ENCODE measurements at regions not wholly inside any gene's neighbourhood (a gene's known extent, or its start where the extent isn't known, plus 50 kb on each side); places are given as distances from the start of the nearest gene placed in this dataset.
"Not testable (repeated sequence)": the region's sequence is repeated elsewhere in the genome, so short reads cannot be mapped to it uniquely, and the experiment has no call there.

DNA sequence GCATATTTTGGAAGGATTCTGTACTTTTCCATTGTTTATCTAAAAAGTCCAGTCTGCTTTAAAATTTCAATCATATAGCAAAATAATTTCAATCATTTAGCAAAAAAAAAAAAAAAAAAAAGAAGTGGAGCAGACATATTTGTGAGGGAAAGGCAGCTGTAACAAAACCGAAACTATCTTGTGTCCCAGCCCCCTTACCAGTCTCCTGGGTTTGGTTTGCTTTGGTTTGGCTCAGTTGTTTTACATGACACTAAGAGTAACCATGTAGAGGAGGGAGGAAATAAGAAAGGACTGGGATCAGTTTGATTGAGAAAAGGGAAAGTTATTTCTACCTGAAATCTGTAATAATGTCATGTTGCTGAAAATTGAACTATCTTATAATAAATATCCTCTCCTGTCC is 158.8 kb upstream of the GADL1 start:
- DNase-seq, result no peak

- no peak for DNase-seq
Observed at GRCh38 chr3:31054032-31054431, 159.6 kb upstream of the GADL1 start.

DNA sequence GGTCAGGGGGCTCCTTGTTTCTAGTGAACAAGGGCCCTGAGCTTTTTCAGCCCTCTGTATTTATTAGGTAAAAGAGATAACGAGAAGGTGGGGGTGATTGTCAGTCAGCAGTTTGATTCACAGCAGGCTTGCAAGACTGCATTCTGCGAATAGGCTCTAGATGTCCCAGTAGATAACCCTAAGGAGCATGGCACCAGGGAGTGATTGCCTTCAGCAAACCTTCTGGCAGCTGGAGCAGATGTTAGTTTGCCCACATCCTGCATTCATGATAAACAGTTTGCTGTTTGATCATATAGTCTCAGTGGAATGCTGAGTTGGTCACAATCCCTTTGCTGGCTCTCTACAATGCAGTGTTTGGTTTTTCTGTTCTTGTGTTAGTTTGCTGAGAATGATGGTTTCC is 161.3 kb upstream of the GADL1 start:
- no peak for DNase-seq

GRCh38 chr3:31057891-31058290 is 163.4 kb upstream of the GADL1 start:
- DNase-seq, result no peak

DNA sequence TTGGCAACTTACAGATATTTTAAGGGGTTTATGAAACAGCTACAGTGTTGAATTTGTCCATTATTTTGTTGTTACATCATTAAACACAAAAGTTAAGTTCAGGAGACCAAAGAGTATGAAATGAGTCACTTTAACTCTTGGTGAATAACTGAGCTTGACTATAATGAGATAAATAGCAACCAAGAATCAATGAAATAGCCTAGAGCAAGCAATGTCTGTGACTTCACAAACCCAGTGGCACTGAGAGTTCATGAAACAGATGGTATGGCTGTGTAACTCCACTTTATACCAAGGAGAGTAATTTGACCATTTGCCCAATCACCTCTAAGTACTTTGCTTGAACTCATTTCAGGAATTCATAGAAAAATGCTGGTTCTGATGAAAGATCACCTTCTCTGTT is 169.6 kb upstream of the GADL1 start:
- peak; percentile 51 to 74 for DNase-seq

GRCh38 chr3:31065765-31066164 is 171.3 kb upstream of the GADL1 start:
- DNase-seq, result peak; percentile 85 to 87

DNA sequence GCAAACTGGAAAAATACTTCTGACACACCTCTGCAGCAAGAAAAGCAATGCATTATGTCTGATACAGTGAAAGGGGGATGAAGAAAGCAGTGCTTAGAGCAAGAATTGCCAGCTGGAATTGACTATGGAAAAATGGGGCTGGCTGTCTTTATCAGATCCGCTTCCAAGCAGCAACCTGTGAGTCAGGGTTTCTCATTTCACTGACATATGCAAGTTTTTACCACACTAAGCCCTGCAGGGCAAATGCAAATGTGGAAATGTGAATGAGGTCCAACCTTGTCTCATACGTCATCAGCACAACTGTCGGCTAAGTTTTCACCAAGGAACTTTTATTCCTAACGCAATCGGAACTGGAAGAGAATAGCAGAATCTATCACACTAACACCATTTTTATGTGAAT is 172.5 kb upstream of the GADL1 start:
- peak; percentile 12 to 81 for DNase-seq

DNA sequence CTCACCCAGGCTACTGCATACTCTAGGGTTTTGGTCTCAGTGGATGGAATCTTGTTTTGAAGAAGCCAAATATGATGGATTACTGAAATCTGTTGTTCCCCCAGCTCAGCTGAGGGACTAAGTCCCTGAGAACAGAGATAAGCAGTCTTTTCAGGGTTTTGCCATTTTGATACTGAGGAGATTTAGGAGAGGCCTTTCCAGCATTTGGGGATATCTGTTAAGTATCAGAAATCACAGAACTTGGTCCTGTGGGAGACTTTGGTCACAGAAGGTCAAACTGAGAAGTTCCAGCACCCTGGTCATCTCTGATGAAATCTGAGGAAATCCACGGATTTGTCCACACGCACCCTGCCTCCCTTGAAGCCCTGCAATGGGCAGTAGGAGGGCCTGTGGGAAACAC is 181.0 kb upstream of the GADL1 start:
- DNase-seq, result no peak

DNA sequence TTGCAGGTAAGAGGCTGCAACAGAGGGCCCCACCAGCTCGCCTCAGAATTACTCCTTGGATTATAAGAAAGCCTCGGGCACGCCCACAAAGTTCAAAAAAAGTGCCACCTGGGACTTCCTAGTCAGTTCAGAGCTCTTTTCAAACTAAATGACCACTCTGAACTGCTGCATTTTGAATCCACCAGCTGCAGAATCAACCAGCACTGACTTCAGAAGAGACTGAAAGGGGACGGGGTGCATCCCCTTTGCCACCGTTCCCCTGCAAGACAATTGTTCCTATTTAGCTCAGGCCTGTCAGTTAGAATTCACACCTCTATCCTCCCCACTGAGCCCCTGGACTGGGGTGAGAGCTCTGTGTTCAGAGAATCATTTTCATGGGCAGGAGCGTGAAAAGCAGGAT is 181.4 kb upstream of the GADL1 start:
- no peak for DNase-seq

GRCh38 chr3:31077021-31077601 is 182.7 kb upstream of the GADL1 start:
- no peak for DNase-seq

DNA sequence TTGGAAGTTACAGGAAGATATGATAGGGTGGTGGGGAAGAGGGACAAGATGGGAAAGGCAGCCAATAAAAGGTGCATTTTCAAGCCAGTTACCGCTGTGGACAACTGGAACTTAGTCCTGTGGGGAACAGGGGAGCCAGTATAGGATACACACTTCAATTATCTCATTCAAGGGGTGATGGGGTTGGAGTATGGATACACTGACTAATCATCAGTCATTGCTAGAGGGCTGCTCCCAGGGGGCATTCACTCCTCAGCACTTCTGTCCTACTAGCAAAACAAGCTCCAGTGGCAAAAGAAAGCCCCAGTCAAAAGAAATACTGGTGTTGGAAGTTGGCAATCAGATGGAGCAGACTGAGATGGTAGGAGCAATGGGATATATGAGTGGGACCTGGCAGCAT is 183.4 kb upstream of the GADL1 start:
- no peak for DNase-seq

DNA sequence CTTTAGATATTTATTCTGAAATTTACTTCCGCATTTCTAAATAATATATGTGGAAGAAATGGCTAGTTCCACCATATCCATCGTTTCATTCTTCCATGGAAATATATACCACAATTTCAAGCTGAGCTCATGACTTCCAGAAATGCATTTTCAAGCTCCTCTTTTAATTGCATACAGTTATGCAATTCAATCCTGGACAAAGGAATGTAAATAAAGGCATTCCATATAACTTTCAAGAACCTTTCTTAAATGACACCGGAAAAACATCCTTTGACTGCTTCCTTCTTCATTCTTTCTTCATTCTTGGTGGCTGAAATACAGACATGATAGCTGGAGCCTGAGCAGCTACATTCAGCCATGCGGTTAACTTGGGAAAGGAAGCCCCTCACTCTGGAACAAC is 185.2 kb upstream of the GADL1 start:
- no peak for DNase-seq

DNA sequence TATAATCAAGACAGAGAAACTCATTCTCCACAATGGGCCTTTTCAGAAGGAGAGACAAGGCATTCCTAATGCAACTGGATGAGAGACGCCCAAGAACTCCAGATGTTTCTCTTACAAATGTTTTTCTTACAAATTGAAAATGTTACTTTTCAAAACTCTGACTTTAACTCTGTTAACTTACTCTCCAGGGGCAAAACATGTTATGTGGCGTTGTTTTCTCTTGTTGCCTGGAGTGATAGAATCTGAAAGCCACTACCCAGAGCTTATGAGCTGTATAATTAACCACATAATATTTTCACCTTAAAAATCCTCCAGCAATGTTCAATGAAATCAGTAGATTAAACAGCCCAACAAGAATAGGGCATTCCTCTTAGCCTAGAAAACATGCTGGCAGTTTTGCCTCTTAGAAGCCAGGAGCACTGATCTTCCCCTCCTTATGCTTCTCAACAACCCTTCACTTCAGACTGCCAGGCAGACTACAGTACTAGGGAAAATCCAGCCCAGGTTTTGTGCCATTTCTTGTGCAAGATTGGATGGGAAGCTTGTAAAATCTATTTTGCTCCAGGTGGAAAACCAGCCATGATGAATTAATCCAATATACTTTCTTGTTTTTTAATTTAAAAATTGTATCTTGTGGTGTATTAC is 186.7 kb upstream of the GADL1 start:
- DNase-seq, result no peak

DNA sequence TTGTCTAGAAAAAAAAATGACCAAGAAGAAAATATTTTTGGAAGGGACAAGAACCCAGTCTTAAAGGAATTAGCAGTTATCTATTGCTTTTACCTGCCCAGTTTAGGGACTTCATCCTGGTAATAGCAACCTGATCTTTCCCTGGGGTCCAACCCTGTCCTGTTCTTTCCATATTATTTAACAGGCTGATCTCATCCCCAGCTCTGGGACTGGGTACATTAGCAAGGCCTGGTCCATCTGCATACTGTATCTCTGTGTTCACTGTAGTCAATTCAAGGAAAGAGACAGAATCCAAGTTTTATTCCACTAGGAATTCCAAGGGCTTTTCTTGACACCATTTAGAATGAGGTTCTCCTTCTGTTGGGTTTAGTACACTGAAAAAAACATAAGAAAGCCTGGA is 191.7 kb upstream of the GADL1 start:
- no peak for DNase-seq

DNA sequence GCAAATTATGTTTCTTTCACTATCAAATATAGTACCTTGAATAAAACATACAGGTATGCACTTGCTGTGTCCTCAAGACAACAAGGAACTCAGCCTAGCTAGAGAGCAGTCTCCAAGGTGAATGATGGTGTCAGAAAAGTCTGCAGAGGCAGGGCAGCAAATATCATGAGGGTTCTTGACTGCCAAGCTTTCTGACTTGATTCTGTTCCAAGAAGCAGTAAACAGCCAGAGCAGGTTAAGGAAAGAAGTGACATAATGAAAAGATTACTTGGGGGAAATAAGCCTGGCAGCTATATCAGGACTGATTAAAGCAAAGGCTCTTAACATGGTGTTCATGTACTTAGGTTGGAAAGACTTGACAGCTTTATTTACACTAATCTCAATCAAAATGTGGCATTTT is 192.2 kb upstream of the GADL1 start:
- peak; percentile 20 to 81 for DNase-seq

GRCh38 chr3:31091748-31092147 is 197.3 kb upstream of the GADL1 start:
- DNase-seq, result no peak

DNA sequence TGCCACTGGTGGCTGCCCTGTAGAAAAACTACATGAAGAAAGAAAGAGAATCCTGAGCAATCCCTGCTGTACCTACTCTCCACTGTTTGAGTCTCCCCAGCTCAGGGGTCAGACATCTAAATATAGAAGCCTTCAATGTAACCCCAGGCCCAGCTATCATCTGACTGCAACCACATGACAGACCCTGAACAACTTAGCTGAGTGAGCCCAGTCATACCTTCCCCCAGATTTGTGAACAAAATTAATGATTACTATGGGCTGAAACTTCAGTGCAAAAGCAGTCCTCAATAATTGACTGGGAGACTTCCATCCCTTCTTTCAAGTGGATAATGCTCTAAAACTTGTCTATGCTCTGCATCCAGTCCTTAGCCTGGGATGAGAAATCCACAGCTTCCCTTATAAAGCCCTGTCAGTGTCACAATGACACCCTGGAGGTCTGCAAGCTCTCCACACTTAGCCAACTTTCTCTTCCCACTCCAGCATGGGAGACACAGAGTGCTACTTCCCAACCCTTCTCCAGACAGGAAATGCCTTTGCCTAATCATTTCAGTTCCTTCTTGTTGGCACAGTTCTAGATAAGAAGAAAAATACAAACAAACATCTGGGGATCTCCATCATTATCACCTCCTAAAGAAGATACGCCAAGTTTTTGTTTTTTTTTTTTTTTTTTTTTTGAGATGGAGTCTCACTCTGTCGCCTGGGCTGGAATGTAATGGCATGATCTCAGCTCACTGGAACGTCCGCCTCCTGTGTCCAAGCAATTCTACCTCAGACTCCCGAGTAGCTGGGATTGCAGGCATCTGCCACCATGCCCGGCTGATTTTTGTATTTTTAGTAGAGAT is 198.5 kb upstream of the GADL1 start:
- no peak for DNase-seq

DNA sequence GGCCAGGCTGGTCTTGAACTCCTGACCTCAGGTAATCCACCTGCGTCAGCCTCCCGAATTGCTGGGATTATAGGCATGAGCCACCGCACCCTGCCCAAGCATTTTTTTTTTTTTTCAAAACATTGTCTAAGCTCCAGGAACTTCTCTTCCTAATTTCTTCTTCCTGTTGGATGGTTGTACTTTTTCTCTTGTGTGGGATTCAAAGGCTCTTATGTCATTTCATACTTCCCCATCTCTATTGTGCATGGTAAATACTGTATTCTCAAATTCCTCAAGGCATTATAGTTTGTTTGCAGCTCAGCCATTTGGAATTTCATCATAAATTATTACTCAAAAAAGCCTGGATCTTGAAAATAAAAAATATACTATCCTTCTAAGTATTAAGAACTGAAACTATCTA is 199.1 kb upstream of the GADL1 start:
- DNase-seq, result no peak

DNA sequence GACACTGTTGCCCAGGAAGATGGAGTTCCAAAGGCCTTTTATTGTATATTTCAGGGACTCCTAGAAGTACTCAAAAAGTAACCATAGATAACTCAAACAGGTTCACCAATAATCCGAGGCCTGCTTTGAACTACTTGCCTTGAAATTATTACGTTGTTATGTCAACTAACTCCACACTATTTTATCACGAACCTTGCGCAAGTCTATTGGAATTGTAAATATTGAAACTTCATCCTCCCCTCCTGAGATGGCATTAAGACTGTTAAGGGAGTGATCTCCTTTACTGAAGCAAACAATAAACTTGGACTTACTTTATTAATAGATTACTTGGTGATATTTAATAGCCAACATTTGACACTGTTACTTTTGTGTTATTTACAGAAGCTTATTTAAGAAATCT is 199.6 kb upstream of the GADL1 start:
- no peak for DNase-seq

DNA sequence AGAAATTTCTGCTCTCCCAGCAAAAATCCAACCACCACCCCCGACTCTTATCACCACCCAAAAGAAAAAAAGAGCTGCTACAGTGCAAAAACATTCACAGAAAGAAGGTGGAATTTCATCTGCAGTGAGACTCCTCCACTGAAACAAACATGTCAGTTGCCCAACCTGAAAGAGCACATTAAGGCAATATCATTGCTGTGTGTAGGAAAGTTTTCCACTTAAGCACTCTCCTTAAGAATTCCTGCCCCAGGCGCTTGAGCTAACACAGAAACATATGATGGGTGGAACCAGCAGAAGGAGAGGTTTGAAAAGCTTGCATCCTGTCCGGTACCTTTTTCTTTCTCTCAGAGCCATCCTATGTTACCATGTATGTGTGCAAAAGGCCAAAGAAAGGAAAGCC is 200.8 kb upstream of the GADL1 start:
- no peak for DNase-seq

DNA sequence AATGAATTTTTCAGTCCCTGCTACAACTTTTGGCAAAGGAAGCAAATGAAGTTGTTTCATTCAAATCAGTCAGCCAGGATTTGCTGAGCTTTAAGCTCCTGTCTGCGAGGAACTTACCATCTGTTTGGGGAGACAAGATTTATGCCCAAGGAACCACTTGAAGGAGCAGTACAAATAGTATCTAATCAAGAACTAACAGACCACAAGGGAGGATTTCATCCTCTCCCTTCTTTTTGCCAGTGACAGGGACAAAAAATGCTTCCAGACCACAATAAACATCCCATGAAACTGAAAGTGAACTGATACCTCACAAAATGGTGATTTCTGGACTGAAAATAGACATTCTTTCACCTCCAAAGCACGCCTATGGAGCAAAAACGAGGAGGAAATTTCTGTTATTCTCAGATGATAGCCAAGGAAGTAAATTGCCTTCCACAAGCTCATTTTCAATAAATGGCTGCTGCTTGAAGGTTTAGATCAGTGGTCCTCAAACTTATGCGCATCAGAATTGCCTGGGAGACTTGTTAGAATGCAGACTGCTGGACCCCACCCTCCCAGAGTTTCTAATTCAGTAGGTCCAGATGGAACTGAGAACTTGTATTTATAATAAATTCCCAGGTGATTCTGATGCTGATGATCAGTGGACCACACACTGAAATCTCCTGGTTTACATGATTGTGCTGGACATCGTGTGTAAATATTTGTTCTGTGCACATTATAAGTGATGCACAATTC is 202.4 kb upstream of the GADL1 start:
- DNase-seq, result peak; percentile 30 to 81

DNA sequence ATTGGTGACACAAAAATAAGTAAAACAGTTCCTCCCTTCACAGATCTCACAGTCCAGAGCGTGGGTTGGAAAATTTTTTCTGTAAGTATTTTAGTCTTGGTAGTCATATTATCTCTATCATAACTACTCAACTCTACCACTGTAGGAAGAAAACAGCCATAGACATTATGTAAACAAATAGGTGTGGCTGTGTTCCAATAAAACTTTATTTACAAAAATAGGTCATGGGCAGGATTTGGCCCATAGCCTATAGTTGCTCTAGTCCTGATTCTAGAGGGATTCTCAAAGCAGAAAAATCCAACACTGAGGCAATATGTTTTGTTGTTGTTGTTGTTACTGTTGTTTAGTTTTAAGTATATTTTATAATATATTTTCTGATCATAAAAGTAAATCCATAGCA is 206.1 kb upstream of the GADL1 start:
- no peak for DNase-seq

- DNase-seq, result not testable (repeated sequence)
Observed at GRCh38 chr3:31101285-31101684, 206.8 kb upstream of the GADL1 start.
